ENCODE measurements at regions not wholly inside any gene's neighbourhood (a gene's known extent, or its start where the extent isn't known, plus 50 kb on each side); places are given as distances from the start of the nearest gene placed in this dataset.

DNA sequence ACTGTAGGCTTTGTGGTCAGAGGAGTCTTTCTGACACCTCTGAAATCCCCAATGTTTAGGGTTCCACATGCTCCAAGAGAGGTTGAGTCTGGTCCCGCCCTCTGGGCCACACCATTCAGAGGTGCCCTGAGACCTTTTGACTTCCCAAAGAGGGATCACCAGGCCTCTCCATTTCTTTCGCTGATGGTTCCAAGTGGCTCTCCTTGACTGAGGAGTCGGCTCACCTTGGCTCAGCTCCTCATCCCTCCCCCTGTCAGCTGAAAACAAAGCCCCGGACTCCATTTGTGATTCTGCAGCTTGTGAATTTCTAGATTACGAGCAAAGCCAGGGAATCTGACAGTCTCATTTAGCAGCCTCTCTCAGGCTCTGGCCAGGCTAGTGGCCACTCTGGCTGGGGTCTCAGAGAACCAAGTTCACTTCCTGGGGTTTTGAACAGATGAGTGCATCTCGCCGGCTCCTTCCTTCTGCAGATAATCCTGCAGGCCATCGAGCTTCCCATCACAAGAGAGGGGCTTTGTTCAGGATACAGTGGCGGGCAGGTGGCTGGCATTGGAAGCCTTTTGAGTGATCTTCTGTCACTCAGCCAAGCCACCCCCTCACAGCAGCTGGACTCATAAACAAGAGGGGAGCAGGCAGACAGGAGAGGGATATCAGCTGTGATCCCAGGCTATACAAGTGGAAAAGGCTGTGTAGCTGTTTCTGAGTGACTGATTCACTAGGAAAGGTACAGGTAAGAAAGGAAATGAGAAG, 102.9 kb downstream of the TRIM29 start:
- TF ChIP-seq, protein P1, sequence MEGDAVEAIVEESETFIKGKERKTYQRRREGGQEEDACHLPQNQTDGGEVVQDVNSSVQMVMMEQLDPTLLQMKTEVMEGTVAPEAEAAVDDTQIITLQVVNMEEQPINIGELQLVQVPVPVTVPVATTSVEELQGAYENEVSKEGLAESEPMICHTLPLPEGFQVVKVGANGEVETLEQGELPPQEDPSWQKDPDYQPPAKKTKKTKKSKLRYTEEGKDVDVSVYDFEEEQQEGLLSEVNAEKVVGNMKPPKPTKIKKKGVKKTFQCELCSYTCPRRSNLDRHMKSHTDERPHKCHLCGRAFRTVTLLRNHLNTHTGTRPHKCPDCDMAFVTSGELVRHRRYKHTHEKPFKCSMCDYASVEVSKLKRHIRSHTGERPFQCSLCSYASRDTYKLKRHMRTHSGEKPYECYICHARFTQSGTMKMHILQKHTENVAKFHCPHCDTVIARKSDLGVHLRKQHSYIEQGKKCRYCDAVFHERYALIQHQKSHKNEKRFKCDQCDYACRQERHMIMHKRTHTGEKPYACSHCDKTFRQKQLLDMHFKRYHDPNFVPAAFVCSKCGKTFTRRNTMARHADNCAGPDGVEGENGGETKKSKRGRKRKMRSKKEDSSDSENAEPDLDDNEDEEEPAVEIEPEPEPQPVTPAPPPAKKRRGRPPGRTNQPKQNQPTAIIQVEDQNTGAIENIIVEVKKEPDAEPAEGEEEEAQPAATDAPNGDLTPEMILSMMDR (IDR thresholded peaks at IDR 0.05; ENCODE audit: low read depth, low read length) = no peak
- TF ChIP-seq EZH2phosphoT487 (IDR thresholded peaks at IDR 0.05; ENCODE audit: low read depth) = no peak
